ENCODE measurements at regions not wholly inside any gene's neighbourhood (a gene's known extent, or its start where the extent isn't known, plus 50 kb on each side); places are given as distances from the start of the nearest gene placed in this dataset.

DNA sequence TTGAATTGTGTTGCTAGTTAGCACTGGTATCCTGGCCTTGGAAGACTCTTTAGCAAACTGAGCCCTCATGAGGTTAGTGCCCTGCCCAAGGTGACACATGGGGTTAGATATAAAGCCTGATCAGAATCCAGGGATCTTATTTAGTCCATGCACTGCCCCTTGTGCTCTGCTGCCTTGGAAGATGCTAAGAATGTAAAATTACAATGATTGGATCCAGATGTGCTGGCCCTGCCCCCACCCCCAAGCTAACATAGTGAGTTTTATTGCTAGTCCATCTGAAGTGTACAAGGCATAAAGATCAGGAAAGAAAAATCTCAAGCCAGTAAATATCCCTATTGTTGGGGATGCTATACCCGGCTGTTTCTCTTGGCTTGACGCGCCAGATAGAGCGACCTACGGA, 248.1 kb upstream of the C2CD4B start:
- ChIA-PET POLR2A (no interaction called here), CTCF (no interaction called here)
- H3K27ac Mint-ChIP-seq, result no peak overlapping the region

DNA sequence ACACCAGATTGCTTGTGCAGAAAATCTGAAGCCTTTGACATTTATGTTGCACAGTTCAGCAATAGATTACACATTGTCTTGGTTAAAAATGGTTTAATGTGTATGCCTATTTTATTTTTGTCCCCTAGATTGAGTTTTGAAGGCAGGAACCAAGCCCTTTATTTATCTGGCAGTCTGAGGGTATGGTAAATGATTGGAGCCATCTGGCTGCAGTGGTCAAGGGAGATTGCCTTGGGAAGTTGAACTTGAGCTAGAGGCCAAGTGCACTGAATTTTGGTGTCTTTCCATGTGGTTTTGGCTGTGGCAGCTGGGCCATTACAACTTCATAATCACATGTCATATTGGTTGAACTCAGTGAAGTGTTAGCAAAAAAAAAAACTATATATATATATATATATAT, 248.7 kb upstream of the C2CD4B start:
- CTCF ChIA-PET, result no interaction called here
- TF ChIP-seq SMAD4 (CRISPR knock-in tag; IDR thresholded peaks at IDR 0.05) (no peak), FOXJ3 (CRISPR knock-in tag; IDR thresholded peaks at IDR 0.05; ENCODE audit: borderline replicate concordance) (no peak), RELA (CRISPR knock-in tag; IDR thresholded peaks at IDR 0.05; ENCODE audit: borderline replicate concordance) (no peak), ZBTB21 (CRISPR knock-in tag; IDR thresholded peaks at IDR 0.05; ENCODE audit: borderline replicate concordance) (no peak), ZNF232 (CRISPR knock-in tag; IDR thresholded peaks at IDR 0.05) (no peak), EMX1 (CRISPR knock-in tag; IDR thresholded peaks at IDR 0.05) (no peak), ZNF423 (CRISPR knock-in tag; IDR thresholded peaks at IDR 0.05) (no peak), PRRX2 (CRISPR knock-in tag; IDR thresholded peaks at IDR 0.05) (no peak)
- TF ChIP-seq, protein P1, sequence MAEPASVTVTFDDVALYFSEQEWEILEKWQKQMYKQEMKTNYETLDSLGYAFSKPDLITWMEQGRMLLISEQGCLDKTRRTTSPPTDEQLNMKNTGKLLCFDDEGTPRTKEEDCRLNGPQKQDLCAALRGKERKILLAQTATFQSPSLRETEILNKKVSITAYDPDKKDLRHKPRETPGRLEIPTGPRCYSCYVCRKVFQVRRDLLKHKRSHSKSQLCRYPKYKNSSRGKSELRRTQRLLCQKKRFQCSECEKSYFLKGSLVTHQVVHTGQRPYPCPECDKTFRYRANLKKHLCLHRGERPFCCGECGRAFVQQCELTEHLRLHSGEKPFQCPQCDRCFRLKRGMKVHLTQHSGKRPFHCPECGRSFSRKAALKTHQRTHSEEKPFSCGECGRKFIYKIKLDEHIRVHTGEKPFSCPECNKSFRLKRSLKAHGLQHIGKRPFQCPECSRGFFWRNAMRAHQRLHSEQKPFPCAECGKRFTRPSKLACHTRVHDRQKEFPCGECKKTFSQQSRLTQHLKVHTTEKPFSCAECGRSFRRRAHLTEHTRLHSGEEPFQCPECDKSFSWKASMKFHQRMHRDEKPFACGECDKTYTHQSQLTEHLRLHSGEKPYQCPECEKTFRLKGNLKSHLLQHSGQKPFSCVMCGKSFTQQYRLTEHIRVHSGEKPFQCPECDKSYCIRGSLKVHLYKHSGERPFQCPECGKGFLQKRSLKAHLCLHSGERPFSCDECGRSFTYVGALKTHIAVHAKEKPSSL (CRISPR knock-in tag; conservative IDR thresholded peaks at IDR 0.05), result no peak
- TF ChIP-seq, protein P2, sequence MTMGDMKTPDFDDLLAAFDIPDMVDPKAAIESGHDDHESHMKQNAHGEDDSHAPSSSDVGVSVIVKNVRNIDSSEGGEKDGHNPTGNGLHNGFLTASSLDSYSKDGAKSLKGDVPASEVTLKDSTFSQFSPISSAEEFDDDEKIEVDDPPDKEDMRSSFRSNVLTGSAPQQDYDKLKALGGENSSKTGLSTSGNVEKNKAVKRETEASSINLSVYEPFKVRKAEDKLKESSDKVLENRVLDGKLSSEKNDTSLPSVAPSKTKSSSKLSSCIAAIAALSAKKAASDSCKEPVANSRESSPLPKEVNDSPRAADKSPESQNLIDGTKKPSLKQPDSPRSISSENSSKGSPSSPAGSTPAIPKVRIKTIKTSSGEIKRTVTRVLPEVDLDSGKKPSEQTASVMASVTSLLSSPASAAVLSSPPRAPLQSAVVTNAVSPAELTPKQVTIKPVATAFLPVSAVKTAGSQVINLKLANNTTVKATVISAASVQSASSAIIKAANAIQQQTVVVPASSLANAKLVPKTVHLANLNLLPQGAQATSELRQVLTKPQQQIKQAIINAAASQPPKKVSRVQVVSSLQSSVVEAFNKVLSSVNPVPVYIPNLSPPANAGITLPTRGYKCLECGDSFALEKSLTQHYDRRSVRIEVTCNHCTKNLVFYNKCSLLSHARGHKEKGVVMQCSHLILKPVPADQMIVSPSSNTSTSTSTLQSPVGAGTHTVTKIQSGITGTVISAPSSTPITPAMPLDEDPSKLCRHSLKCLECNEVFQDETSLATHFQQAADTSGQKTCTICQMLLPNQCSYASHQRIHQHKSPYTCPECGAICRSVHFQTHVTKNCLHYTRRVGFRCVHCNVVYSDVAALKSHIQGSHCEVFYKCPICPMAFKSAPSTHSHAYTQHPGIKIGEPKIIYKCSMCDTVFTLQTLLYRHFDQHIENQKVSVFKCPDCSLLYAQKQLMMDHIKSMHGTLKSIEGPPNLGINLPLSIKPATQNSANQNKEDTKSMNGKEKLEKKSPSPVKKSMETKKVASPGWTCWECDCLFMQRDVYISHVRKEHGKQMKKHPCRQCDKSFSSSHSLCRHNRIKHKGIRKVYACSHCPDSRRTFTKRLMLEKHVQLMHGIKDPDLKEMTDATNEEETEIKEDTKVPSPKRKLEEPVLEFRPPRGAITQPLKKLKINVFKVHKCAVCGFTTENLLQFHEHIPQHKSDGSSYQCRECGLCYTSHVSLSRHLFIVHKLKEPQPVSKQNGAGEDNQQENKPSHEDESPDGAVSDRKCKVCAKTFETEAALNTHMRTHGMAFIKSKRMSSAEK (CRISPR knock-in tag; IDR thresholded peaks at IDR 0.05; ENCODE audit: borderline replicate concordance), result no peak

More for the DNA sequence above, 248.1 kb upstream of the C2CD4B start:
- Mint-ChIP-seq H3K4me1 (peaks cover 55% of the 10 kb centered on the region), H3K9me3 (no peaks in the 10 kb centered on the region), H3K36me3 (no peaks in the 10 kb centered on the region), H3K27me3 (ENCODE audit: low read depth) (no peaks in the 10 kb centered on the region), H3K4me3 (no peak overlapping the region)
- no peak for TF ChIP-seq TEAD4 (CRISPR knock-in tag; IDR thresholded peaks at IDR 0.05)
- TF ChIP-seq MXD4 (CRISPR knock-in tag; IDR thresholded peaks at IDR 0.05; ENCODE audit: borderline replicate concordance), result no peak
- TF ChIP-seq, protein P3, sequence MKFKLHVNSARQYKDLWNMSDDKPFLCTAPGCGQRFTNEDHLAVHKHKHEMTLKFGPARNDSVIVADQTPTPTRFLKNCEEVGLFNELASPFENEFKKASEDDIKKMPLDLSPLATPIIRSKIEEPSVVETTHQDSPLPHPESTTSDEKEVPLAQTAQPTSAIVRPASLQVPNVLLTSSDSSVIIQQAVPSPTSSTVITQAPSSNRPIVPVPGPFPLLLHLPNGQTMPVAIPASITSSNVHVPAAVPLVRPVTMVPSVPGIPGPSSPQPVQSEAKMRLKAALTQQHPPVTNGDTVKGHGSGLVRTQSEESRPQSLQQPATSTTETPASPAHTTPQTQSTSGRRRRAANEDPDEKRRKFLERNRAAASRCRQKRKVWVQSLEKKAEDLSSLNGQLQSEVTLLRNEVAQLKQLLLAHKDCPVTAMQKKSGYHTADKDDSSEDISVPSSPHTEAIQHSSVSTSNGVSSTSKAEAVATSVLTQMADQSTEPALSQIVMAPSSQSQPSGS (CRISPR knock-in tag; IDR thresholded peaks at IDR 0.05; ENCODE audit: borderline replicate concordance, low read depth), result no peak
- TF ChIP-seq, protein P4, sequence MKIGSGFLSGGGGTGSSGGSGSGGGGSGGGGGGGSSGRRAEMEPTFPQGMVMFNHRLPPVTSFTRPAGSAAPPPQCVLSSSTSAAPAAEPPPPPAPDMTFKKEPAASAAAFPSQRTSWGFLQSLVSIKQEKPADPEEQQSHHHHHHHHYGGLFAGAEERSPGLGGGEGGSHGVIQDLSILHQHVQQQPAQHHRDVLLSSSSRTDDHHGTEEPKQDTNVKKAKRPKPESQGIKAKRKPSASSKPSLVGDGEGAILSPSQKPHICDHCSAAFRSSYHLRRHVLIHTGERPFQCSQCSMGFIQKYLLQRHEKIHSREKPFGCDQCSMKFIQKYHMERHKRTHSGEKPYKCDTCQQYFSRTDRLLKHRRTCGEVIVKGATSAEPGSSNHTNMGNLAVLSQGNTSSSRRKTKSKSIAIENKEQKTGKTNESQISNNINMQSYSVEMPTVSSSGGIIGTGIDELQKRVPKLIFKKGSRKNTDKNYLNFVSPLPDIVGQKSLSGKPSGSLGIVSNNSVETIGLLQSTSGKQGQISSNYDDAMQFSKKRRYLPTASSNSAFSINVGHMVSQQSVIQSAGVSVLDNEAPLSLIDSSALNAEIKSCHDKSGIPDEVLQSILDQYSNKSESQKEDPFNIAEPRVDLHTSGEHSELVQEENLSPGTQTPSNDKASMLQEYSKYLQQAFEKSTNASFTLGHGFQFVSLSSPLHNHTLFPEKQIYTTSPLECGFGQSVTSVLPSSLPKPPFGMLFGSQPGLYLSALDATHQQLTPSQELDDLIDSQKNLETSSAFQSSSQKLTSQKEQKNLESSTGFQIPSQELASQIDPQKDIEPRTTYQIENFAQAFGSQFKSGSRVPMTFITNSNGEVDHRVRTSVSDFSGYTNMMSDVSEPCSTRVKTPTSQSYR (CRISPR knock-in tag; IDR thresholded peaks at IDR 0.05), result no peak
- no peak for TF ChIP-seq ELF4 (CRISPR knock-in tag; IDR thresholded peaks at IDR 0.05; ENCODE audit: low read depth)
- no peak for TF ChIP-seq NFYB (CRISPR knock-in tag; conservative IDR thresholded peaks at IDR 0.05; ENCODE audit: low read depth)
- TF ChIP-seq, protein P5, sequence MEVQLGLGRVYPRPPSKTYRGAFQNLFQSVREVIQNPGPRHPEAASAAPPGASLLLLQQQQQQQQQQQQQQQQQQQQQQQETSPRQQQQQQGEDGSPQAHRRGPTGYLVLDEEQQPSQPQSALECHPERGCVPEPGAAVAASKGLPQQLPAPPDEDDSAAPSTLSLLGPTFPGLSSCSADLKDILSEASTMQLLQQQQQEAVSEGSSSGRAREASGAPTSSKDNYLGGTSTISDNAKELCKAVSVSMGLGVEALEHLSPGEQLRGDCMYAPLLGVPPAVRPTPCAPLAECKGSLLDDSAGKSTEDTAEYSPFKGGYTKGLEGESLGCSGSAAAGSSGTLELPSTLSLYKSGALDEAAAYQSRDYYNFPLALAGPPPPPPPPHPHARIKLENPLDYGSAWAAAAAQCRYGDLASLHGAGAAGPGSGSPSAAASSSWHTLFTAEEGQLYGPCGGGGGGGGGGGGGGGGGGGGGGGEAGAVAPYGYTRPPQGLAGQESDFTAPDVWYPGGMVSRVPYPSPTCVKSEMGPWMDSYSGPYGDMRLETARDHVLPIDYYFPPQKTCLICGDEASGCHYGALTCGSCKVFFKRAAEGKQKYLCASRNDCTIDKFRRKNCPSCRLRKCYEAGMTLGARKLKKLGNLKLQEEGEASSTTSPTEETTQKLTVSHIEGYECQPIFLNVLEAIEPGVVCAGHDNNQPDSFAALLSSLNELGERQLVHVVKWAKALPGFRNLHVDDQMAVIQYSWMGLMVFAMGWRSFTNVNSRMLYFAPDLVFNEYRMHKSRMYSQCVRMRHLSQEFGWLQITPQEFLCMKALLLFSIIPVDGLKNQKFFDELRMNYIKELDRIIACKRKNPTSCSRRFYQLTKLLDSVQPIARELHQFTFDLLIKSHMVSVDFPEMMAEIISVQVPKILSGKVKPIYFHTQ (CRISPR knock-in tag; IDR thresholded peaks at IDR 0.05), result no peak
- no peak for TF ChIP-seq ZBTB21 (CRISPR knock-in tag; IDR thresholded peaks at IDR 0.05; ENCODE audit: borderline replicate concordance)
- no peak for TF ChIP-seq NFATC4 (CRISPR knock-in tag; IDR thresholded peaks at IDR 0.05)
- TF ChIP-seq NFE2L1 (CRISPR knock-in tag; IDR thresholded peaks at IDR 0.05), result no peak
- TF ChIP-seq ZNF416 (CRISPR knock-in tag; IDR thresholded peaks at IDR 0.05), result no peak
- TF ChIP-seq, protein P6, sequence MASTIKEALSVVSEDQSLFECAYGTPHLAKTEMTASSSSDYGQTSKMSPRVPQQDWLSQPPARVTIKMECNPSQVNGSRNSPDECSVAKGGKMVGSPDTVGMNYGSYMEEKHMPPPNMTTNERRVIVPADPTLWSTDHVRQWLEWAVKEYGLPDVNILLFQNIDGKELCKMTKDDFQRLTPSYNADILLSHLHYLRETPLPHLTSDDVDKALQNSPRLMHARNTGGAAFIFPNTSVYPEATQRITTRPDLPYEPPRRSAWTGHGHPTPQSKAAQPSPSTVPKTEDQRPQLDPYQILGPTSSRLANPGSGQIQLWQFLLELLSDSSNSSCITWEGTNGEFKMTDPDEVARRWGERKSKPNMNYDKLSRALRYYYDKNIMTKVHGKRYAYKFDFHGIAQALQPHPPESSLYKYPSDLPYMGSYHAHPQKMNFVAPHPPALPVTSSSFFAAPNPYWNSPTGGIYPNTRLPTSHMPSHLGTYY (CRISPR knock-in tag; IDR thresholded peaks at IDR 0.05), result no peak
- TF ChIP-seq TEAD1 (CRISPR knock-in tag; IDR thresholded peaks at IDR 0.05), result no peak
- DNase-seq (ENCODE audit: low spot score) (no peak), ATAC-seq (no peak)

More for the DNA sequence above, 248.7 kb upstream of the C2CD4B start:
- no peak for ATAC-seq
- Mint-ChIP-seq H3K27me3 (ENCODE audit: low read depth) (no peaks in the 10 kb centered on the region), H3K27ac (no peak overlapping the region), H3K36me3 (no peaks in the 10 kb centered on the region), H3K4me3 (no peak overlapping the region), H3K4me1 (peaks cover 59% of the 10 kb centered on the region), H3K9me3 (no peaks in the 10 kb centered on the region)
- no peak for DNase-seq (ENCODE audit: low spot score)
- POLR2A ChIA-PET, result no interaction called here
